ENCODE measurements at regions not wholly inside any gene's neighbourhood (a gene's known extent, or its start where the extent isn't known, plus 50 kb on each side); places are given as distances from the start of the nearest gene placed in this dataset.

GRCh38 chr5:125203912-125204311, 457.5 kb upstream of the ZNF608 start:
- no peak overlapping the region for H3K27ac Mint-ChIP-seq
- peaks cover 6% of the 10 kb centered on the region for H3K4me1 Mint-ChIP-seq (ENCODE audit: low read depth)
- peaks cover 4% of the 10 kb centered on the region for H3K9me3 Mint-ChIP-seq
- no peaks in the 10 kb centered on the region for H3K27me3 Mint-ChIP-seq (ENCODE audit: insufficient read depth)
- intact Hi-C loops (cut with micrococcal nuclease) = no loop called here
- no peak overlapping the region for H3K4me3 Mint-ChIP-seq
- no peak for DNase-seq (ENCODE audit: low spot score)
- no peaks in the 10 kb centered on the region for H3K36me3 Mint-ChIP-seq (ENCODE audit: low read depth)

- no peaks in the 10 kb centered on the region for H3K27me3 Mint-ChIP-seq (ENCODE audit: insufficient read depth)
- peaks cover 6% of the 10 kb centered on the region for H3K4me1 Mint-ChIP-seq (ENCODE audit: low read depth)
- intact Hi-C loops (cut with micrococcal nuclease) = no loop called here
- H3K27ac Mint-ChIP-seq = no peak overlapping the region
- DNase-seq (ENCODE audit: low spot score) = no peak
- no peaks in the 10 kb centered on the region for H3K36me3 Mint-ChIP-seq (ENCODE audit: low read depth)
- H3K4me3 Mint-ChIP-seq = no peak overlapping the region
- H3K9me3 Mint-ChIP-seq = peaks cover 4% of the 10 kb centered on the region
Observed at GRCh38 chr5:125205601-125206225, 459.3 kb upstream of the ZNF608 start.

DNA sequence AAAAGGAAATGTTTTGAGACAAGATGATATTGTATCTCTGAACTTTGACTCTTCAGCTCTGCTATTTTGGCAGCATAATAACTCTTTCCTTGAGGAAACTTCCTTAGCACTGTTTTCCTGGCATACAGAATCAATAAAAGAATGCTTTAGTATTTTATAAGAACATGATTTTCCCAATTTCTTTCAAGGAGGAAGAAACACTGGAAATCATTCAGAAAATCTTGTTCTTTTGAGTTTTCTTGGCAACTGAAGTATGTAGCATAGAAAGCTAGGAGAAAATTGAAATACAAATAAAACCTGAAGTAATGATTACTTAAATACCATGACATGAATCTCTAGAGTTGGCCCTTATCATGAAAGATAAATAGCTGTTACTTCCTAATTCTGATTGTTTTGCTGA, 461.4 kb upstream of the ZNF608 start:
- no peak overlapping the region for H3K27ac Mint-ChIP-seq

DNA sequence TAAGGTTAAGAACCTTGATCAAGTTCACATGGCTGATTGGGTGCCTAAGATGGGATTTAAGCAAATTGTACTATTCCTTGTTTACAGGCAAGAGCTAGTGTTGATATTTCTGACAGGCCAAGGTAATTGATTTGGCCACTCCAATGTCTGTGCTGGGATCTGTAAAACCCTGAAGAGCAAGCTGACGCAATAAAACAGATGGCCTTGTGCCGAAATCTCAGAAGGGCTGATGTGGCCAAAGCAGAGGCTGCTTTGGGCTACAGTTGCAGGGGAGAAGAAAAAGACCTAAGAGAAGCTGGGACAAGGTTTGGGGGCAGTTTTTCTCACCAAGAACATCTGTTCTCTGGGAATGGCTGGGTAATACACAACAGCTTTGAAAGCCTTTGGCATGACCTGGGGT, 463.2 kb upstream of the ZNF608 start:
- Mint-ChIP-seq H3K4me1 (ENCODE audit: low read depth) (peaks cover 6% of the 10 kb centered on the region), H3K27me3 (ENCODE audit: insufficient read depth) (no peaks in the 10 kb centered on the region), H3K9me3 (no peaks in the 10 kb centered on the region), H3K4me3 (no peak overlapping the region), H3K36me3 (ENCODE audit: low read depth) (no peaks in the 10 kb centered on the region), H3K27ac (no peak overlapping the region)
- intact Hi-C loops (cut with micrococcal nuclease) = loop anchor here (10.0 kb wide), 1 partner anchor 305 kb away; no protein-coding TSS in a partner anchor
- DNase-seq (ENCODE audit: low spot score) = no peak

More for the DNA sequence above, 461.4 kb upstream of the ZNF608 start:
- intact Hi-C loops (cut with micrococcal nuclease) = no loop called here
- Mint-ChIP-seq H3K4me3 (no peak overlapping the region), H3K4me1 (ENCODE audit: low read depth) (peaks cover 6% of the 10 kb centered on the region), H3K9me3 (peaks cover 4% of the 10 kb centered on the region), H3K36me3 (ENCODE audit: low read depth) (no peaks in the 10 kb centered on the region), H3K27me3 (ENCODE audit: insufficient read depth) (no peaks in the 10 kb centered on the region)
- DNase-seq (ENCODE audit: low spot score) = no peak

DNA sequence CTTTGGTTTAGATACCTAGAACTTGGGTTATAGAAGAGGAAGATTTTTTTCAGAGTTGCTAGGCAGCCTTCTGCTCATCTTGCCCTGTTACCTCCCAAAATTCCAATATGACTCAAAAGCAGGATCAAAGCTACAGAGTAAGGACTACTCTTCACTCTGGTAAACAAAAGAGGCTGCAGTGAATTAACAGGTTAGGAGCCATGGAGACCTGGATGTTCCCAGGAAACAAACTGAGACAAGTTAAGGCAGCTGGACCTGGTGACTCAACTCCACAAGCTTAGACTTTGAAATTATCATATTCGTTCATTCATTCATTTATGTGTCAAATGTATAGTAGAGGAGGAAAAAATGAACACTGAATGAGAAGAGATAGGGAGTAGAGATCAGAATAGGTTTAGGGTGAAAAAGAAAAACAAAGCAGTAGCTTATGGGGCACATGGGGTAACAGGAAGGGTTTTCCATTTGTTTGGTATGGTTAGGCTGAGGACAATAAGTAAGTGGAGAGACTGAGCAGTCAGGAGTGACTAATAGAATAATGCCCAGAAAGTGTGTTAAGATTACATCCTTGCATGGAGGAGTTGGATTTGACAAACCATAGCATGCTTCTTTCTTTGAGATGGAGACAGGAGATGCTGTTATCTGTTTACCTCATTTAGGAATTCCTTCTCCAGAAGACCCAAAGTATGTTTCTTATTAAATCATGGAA, 464.0 kb upstream of the ZNF608 start:
- no peaks in the 10 kb centered on the region for H3K27me3 Mint-ChIP-seq (ENCODE audit: insufficient read depth)
- no peak overlapping the region for H3K27ac Mint-ChIP-seq
- H3K4me1 Mint-ChIP-seq (ENCODE audit: low read depth) = peaks cover 5% of the 10 kb centered on the region
- intact Hi-C loops (cut with micrococcal nuclease) = loop anchor here (10.0 kb wide), 1 partner anchor 306 kb away; no protein-coding TSS in a partner anchor
- no peak overlapping the region for H3K4me3 Mint-ChIP-seq
- H3K36me3 Mint-ChIP-seq (ENCODE audit: low read depth) = no peaks in the 10 kb centered on the region
- no peak for DNase-seq (ENCODE audit: low spot score)
- no peaks in the 10 kb centered on the region for H3K9me3 Mint-ChIP-seq

- Mint-ChIP-seq H3K27me3 (ENCODE audit: insufficient read depth) (no peaks in the 10 kb centered on the region), H3K9me3 (no peaks in the 10 kb centered on the region), H3K36me3 (ENCODE audit: low read depth) (no peaks in the 10 kb centered on the region), H3K4me1 (ENCODE audit: low read depth) (no peaks in the 10 kb centered on the region), H3K4me3 (no peak overlapping the region), H3K27ac (no peak overlapping the region)
- intact Hi-C loops (cut with micrococcal nuclease) = loop anchor here (10.0 kb wide), 1 partner anchor 309 kb away; no protein-coding TSS in a partner anchor
- DNase-seq (ENCODE audit: low spot score) = no peak
Observed at GRCh38 chr5:125214080-125214479, 467.6 kb upstream of the ZNF608 start.

GRCh38 chr5:125215593-125215992, 469.2 kb upstream of the ZNF608 start:
- H3K9me3 Mint-ChIP-seq = no peaks in the 10 kb centered on the region
- no peak for DNase-seq (ENCODE audit: low spot score)
- H3K4me1 Mint-ChIP-seq (ENCODE audit: low read depth) = no peaks in the 10 kb centered on the region
- no peak overlapping the region for H3K27ac Mint-ChIP-seq
- H3K27me3 Mint-ChIP-seq (ENCODE audit: insufficient read depth) = no peaks in the 10 kb centered on the region
- H3K36me3 Mint-ChIP-seq (ENCODE audit: low read depth) = no peaks in the 10 kb centered on the region
- intact Hi-C loops (cut with micrococcal nuclease) = loop anchor here (10.0 kb wide), 1 partner anchor 311 kb away; no protein-coding TSS in a partner anchor
- H3K4me3 Mint-ChIP-seq = no peak overlapping the region

DNA sequence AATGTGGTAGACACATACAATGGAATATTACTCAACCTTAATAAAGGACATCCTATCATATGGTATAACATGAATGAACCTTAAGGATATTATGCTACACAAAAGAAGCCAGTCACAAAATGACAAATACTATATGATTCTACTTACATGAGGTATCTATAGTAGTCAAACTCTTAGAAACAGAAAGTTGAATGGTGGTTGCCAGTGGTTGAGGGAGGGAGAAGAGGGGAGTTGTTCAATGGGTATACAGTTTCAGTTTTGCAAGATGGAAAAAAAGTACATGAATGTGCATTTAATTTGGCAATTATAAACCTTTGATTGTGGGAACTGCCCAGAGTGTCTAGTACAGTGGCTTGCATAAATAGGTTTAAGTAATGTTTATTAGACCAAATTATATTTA, 473.3 kb upstream of the ZNF608 start:
- Mint-ChIP-seq H3K27me3 (ENCODE audit: insufficient read depth) (no peaks in the 10 kb centered on the region), H3K4me1 (ENCODE audit: low read depth) (no peaks in the 10 kb centered on the region), H3K9me3 (no peaks in the 10 kb centered on the region), H3K36me3 (ENCODE audit: low read depth) (no peaks in the 10 kb centered on the region), H3K4me3 (no peak overlapping the region), H3K27ac (peak overlapping the region; percentile 8)
- intact Hi-C loops (cut with micrococcal nuclease) = loop anchor here (10.0 kb wide), 1 partner anchor 315 kb away; no protein-coding TSS in a partner anchor
- DNase-seq (ENCODE audit: low spot score) = no peak

- H3K4me1 Mint-ChIP-seq (ENCODE audit: low read depth) = no peaks in the 10 kb centered on the region
- no peak overlapping the region for H3K4me3 Mint-ChIP-seq
- H3K9me3 Mint-ChIP-seq = no peaks in the 10 kb centered on the region
- H3K27ac Mint-ChIP-seq = no peak overlapping the region
- intact Hi-C loops (cut with micrococcal nuclease) = no loop called here
- no peaks in the 10 kb centered on the region for H3K36me3 Mint-ChIP-seq (ENCODE audit: low read depth)
- no peak for DNase-seq (ENCODE audit: low spot score)
- no peaks in the 10 kb centered on the region for H3K27me3 Mint-ChIP-seq (ENCODE audit: insufficient read depth)
Observed at GRCh38 chr5:125220284-125220683, 473.8 kb upstream of the ZNF608 start.

- intact Hi-C loops (cut with micrococcal nuclease) = no loop called here
- no peaks in the 10 kb centered on the region for H3K27me3 Mint-ChIP-seq (ENCODE audit: insufficient read depth)
- DNase-seq (ENCODE audit: low spot score) = no peak
- no peaks in the 10 kb centered on the region for H3K4me1 Mint-ChIP-seq (ENCODE audit: low read depth)
- H3K27ac Mint-ChIP-seq = no peak overlapping the region
- H3K4me3 Mint-ChIP-seq = no peak overlapping the region
- H3K9me3 Mint-ChIP-seq = no peaks in the 10 kb centered on the region
- no peaks in the 10 kb centered on the region for H3K36me3 Mint-ChIP-seq (ENCODE audit: low read depth)
Observed at GRCh38 chr5:125222597-125223240, 476.3 kb upstream of the ZNF608 start.

- Mint-ChIP-seq H3K27me3 (ENCODE audit: insufficient read depth) (no peaks in the 10 kb centered on the region), H3K9me3 (no peaks in the 10 kb centered on the region), H3K27ac (no peak overlapping the region), H3K36me3 (ENCODE audit: low read depth) (no peaks in the 10 kb centered on the region), H3K4me1 (ENCODE audit: low read depth) (no peaks in the 10 kb centered on the region), H3K4me3 (no peak overlapping the region)
- intact Hi-C loops (cut with micrococcal nuclease) = no loop called here
- DNase-seq (ENCODE audit: low spot score) = no peak
Observed at GRCh38 chr5:125225424-125225823, 479.0 kb upstream of the ZNF608 start.

- intact Hi-C loops (cut with micrococcal nuclease) = no loop called here
- no peak for DNase-seq (ENCODE audit: low spot score)
- Mint-ChIP-seq H3K27me3 (ENCODE audit: insufficient read depth) (no peaks in the 10 kb centered on the region), H3K27ac (no peak overlapping the region), H3K4me1 (ENCODE audit: low read depth) (no peaks in the 10 kb centered on the region), H3K36me3 (ENCODE audit: low read depth) (no peaks in the 10 kb centered on the region), H3K4me3 (no peak overlapping the region), H3K9me3 (no peaks in the 10 kb centered on the region)
Observed at GRCh38 chr5:125226825-125227224, 480.4 kb upstream of the ZNF608 start.

Data from activated T-helper 1 cell treated with anti-CD3 and anti-CD28 coated beads, Interleukin-12 subunit alpha, Interleukin-12 subunit beta, Interleukin-2, Interleukin-4 antibody, amounts not matched to agents 30 ng/mL and 10 ng/mL and 1 ng/mL, durations not matched to agents 14 hours and 24 hours and 36 hours (primary cell).